SK-N-MC (cell line): ENCODE measurements at regions not wholly inside any gene's neighbourhood (a gene's known extent, or its start where the extent isn't known, plus 50 kb on each side); places are given as distances from the start of the nearest gene placed in this dataset.

Experiments used
- EZH2 ChIP-seq: fragments of 200-600 bp; sonication (generic); IDR thresholded peaks from one replicate; pipeline ENCODE4 v1.6.1; 2017; ENCODE audit warnings: antibody characterized with exemption
- FOXP2 ChIP-seq: optimal IDR thresholded peaks from 2 replicates; pipeline ENCODE3; 2011; ENCODE audit warnings: mild to moderate bottlenecking, moderate library complexity; ENCODE audit not compliant: insufficient read depth; ENCODE audit errors: extremely low read length, control extremely low read depth
- POLR2AphosphoS5 ChIP-seq: IDR thresholded peaks from 2 replicates; pipeline ENCODE4 v1.6.1; 2012; ENCODE audit warnings: mild to moderate bottlenecking, low read depth, low read length, borderline replicate concordance

GRCh38 chr2:154638783-154639182 is 59.7 kb upstream of the KCNJ3 start:
- TF ChIP-seq POLR2AphosphoS5 (no peak), EZH2 (no peak), FOXP2 (no peak)
